GM19463 (cell line): ENCODE measurements at regions not wholly inside any gene's neighbourhood (a gene's known extent, or its start where the extent isn't known, plus 50 kb on each side); places are given as distances from the start of the nearest gene placed in this dataset.
"Not testable (repeated sequence)": the region's sequence is repeated elsewhere in the genome, so short reads cannot be mapped to it uniquely, and the experiment has no call there.

ENCODE experiments used
- ATAC-seq: cut with Tn5 transposase; IDR thresholded peaks from one replicate; pipeline ENCODE4 v1.9.1; 2021; ENCODE audit warnings: mild to moderate bottlenecking, moderate library complexity; ENCODE audit not compliant: unreplicated experiment

- ATAC-seq = no peak
Observed at GRCh38 chr2:90209009-90209408, 1517.5 kb downstream of the RPIA start.

DNA sequence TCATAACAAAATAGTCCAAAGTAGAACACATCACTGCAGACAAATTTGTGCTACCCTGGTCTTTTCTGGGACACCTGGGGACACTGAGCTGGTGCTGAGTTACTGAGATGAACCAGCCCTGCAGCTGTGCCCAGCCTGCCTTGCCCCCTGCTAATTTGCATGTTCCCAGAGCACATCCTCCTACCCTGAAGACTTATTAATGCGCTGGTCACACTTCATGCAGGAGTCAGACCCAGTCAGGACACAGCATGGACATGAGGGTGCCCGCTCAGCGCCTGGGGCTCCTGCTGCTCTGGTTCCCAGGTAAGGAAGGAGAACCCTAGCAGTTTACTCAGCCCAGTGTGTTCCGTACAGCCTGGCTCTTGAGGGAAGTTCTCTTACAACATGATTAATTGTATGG is 1518.3 kb downstream of the RPIA start:
- no peak for ATAC-seq

DNA sequence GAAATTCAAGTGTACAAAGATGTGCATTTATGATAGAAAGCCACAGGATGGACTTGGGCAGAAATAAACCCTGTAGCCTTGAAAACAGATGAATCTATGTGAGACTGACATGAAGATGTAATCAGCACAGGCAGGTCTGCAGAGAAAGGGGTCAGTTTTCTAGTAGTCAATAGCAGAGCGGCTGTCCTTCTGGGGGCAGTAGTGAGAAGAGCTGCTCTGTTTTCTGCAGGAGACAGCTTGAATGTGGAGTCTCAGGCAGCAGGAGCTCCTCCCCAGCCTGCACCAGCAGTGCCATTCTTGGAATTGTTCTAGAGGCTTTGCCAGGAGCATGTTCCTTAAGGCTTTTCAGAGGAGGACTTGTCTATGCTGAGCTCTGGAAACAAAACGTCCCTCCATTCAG is 1524.4 kb downstream of the RPIA start:
- ATAC-seq = not testable (repeated sequence)

DNA sequence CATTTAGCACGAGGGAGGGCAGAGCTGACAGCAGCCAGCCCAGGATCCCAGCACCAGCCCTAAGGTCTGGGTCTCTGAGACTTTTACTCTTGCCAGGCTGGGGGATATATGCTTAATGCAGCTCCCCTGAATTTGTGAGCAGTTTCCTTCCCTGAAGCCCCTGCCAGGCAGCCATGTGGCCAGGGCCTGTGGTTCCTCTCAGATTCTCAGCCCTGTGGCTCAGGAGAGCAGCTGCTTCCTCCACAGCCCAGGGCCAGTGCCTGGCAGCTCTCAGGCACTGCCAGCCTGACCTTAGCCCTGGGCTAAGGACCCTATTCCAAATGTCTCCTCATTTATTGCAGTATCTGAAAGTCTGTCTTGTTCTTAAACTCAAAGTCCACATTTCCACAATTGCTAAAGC is 1525.3 kb downstream of the RPIA start:
- ATAC-seq = not testable (repeated sequence)

- ATAC-seq = not testable (repeated sequence)
Observed at GRCh38 chr2:90218534-90218933, 1527.1 kb downstream of the RPIA start.

DNA sequence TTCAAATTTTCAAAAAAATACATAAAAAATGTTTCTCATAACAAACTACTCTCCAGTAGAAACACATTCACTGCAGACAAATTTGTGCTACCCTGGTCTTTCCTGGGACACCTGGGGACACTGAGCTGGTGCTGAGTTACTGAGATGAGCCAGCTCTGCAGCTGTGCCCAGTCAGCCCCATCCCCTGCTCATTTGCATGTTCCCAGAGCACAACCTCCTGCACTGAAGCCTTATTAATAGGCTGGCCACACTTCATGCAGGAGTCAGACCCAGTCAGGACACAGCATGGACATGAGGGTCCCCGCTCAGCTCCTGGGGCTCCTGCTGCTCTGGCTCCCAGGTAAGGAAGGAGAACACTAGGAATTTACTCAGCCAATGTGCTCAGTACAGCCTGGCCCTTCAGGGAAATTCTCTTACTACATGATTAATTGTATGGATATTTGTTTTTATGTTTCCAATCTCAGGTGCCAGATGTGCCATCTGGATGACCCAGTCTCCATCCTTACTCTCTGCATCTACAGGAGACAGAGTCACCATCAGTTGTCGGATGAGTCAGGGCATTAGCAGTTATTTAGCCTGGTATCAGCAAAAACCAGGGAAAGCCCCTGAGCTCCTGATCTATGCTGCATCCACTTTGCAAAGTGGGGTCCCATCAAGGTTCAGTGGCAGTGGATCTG is 1529.3 kb downstream of the RPIA start:
- not testable (repeated sequence) for ATAC-seq

DNA sequence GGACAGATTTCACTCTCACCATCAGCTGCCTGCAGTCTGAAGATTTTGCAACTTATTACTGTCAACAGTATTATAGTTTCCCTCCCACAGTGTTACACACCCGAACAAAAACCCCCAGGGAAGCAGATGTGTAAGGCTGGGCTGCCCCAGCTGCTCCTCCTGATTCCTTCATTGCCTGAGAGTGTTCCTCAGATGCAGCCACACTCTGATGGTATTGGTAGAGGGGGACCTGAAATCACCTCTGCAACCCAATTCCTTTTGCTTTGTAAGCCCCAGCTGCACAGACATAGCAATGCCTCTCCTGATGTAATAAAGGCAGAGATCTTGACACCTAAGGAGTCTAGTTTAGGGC is 1529.8 kb downstream of the RPIA start:
- ATAC-seq = no peak

- not testable (repeated sequence) for ATAC-seq
Observed at GRCh38 chr2:90224767-90225166, 1533.3 kb downstream of the RPIA start.

DNA sequence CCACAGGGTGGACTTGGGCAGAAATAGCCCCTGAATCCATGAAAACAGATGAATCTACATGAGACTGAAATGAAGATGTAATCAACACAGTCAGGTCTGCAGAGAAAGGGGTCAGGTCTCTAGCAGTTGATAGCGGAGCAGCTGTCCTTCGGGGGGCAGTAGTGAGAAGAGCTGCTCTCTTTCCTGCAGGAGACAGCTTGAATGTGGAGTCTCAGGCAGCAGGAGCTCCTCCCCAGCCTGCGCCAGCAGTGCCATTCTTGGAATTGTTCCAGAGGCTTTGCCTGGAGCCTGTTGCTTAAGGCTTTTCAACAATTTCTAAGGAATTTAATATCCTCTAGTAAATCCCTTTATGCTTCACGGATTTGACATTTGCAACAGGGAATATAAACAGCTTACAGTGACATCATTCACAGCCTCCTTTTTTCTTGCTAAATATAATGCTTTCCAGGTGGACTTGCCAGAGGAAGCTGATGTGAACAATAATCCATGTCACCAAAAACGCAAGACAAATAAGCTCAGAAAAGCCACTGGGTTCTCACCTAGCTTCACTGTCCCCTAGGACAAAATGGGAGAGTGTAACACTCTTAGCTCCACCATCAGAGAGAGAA is 1535.1 kb downstream of the RPIA start:
- ATAC-seq = not testable (repeated sequence)

GRCh38 chr2:90231199-90231598 is 1539.7 kb downstream of the RPIA start:
- ATAC-seq = not testable (repeated sequence)

GRCh38 chr2:90235452-90235851 is 1544.0 kb downstream of the RPIA start:
- ATAC-seq = not testable (repeated sequence)

GRCh38 chr2:90237923-90238361 is 1546.5 kb downstream of the RPIA start:
- not testable (repeated sequence) for ATAC-seq

DNA sequence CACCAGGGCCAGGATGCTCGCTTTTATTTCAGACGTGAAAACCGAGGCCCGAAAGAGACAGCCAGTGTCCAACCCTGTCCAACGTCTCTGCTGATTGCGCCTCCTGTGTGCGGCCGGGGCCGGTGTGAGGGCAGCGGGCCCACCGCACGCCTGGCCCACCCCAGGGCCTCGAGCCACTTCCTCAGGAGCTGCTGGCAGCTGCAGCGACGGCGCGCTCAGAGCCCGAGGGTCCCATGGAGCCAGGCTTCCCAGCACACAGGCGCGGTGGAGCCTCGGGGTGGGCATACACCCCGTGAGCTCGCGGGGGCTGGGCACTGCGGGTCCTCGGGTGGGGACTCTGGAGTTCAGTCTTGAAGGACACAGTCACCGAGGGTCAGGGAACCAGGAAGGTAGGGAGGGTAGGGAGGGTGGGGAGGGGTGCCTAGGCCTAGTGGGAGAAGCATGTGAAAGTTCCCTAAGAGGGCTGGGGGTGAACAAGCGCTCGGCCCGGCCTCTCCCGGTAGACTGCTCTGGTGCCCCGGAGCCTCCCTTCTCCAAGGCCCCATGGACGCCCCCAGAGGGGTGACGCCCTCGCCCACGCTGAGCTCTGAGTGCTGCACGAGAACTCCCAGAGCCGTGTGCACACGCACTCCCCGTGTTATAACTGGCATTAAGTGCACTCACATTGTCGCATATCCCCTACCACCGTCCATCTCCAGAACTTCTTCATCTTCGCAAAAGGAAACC is 1547.2 kb downstream of the RPIA start:
- ATAC-seq = not testable (repeated sequence)

DNA sequence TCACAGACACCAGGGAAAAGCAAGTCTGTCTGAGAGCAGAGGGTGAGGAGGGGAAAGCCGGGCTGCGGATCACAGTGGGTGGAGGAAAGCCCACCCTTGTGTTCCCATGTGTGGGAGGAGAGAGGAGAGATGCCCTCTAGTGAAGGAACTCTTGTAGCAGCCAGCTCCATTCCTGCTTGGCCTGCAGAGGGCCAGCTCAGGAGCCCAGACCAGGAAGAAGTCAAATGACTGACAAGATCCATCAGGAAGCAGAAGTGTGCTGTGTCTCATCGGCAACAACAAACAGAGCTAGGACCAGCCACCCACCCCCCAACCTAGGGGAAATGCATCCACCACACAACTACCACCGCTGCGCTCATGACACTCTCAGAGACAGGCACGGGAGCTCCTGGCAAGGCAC is 1548.3 kb downstream of the RPIA start:
- ATAC-seq = not testable (repeated sequence)

DNA sequence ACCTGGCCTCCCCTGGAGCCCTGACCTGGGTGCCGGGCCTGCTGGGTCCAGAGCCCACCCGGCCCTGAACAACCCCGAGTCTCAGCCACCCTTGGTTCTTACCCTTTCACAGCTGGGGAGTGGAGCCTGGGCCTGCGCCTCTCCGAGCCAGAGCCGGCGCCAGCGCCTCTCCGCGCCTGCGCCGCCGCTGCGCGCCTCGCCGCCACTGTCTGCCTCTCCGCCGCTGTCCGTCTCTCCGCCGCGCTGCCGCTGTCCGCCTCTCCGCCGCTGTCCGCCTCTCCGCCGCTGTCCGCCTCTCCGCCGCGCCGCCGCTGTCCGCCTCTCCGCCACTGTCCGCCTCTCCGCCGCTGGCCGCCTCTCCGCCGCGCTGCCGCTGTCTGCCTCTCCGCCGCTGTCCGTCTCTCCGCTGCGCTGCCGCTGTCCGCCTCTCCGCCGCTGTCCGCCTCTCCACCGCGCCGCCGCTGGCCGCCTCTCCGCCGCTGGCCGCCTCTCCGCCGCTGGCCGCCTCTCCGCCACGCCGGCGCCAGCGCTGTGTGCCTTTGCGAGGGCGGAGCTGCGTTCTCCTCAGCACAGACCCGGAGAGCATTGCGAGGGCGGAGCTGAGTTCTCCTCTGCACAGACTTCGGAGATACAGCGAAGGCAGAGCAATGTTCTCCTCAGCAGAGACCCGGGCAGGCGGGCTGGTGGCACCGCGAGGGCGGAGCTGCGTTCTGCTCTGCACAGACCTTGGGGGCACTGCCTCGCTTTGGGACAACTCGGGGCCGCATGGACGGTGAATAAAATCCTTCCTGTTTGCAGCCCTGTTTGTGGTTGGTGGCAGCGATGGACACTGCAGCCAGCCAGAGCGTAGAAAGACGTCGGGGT is 1553.7 kb downstream of the RPIA start:
- not testable (repeated sequence) for ATAC-seq

GRCh38 chr2:90248400-90248799 is 1556.9 kb downstream of the RPIA start:
- ATAC-seq = not testable (repeated sequence)

GRCh38 chr2:90250350-90250749 is 1558.9 kb downstream of the RPIA start:
- ATAC-seq = not testable (repeated sequence)

DNA sequence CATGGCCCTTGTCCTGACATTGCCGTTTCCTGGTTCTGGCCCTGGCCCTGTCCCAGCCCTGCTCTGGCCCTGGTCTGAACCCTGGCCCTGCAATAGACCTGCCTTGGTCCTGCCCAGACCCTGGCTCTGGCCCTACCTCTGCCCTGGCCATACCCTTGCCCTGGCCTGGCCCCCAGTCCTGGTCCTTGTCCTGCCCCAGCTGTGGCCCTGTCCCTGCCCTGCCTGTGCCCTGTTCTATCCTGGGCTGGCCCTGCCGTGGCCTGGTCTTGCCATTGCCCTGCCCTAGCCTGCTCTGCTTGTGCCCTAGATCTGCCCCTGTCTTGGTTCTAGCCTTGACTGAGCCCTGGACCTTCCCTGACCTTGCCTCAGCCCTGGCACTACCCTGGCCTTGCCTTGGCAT is 1560.1 kb downstream of the RPIA start:
- not testable (repeated sequence) for ATAC-seq

DNA sequence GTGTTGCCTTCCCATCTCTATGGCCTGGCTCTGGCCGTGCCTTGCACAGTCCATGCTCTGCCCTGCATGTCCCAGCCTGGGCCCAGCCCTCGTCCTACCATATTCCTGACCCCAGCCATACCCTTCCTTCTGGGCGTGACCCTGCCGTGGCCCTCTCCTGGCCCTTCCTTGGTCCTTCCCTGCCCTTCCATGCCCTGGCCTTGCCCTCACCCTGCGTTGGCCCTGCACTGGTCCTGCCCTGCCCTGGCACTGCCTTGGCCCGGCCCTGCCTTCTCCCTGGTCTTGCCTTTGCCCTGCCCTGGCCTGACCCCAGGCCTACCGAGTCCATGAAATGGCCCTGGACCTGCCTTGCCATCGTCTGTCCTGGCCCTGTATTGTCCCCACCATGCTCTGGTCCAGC is 1561.8 kb downstream of the RPIA start:
- not testable (repeated sequence) for ATAC-seq

- not testable (repeated sequence) for ATAC-seq
Observed at GRCh38 chr2:90266888-90267287, 1575.4 kb downstream of the RPIA start.

DNA sequence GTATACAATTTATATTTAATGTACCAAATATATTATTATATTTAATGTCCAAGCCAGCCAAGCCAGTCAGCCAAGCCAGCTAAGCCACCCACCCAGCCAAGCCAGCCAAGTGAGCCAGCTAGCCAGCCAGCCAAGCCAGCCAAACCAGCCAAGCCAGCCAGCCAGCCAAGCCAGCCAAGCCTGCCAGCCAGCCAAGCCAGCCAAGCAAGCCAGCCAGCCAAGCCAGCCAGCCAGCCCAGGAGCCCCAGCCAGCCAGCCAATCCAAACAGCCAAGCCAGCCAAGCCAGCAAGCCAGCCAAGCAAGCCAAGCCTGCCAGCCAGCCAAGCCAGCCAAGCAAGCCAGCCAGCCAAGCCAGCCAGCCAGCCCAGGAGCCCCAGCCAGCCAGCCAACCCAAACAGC is 1596.3 kb downstream of the RPIA start:
- ATAC-seq = not testable (repeated sequence)
